DMS 273 treated with DMSO at 0.1 percent for 48 hours (cell line): ENCODE measurements at regions not wholly inside any gene's neighbourhood (a gene's known extent, or its start where the extent isn't known, plus 50 kb on each side); places are given as distances from the start of the nearest gene placed in this dataset.
"Not testable (repeated sequence)": the region's sequence is repeated elsewhere in the genome, so short reads cannot be mapped to it uniquely, and the experiment has no call there.

Experiments used
- DNase-seq: peaks from one replicate; lab custom pipeline; 2025; lab: John Stamatoyannopoulos, UW

DNA sequence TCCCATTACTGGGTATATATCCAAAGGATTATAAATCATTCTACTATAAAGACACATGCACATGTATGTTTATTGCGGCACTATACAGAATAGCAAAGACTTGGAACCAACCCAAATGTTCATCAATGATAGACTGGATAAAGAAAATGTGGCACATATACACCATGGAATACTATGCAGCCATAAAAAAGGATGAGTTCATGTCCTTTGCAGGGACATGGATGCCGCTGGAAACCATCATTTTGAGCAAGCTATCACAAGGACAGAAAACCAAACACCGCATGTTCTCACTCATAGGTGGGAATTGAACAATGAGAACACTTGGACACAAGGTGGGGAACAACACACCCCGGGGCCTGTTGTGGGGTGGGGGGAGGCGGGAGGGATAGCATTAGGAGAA lies 57.0 kb upstream of the NEUROD1 start:
- not testable (repeated sequence) for DNase-seq

DNA sequence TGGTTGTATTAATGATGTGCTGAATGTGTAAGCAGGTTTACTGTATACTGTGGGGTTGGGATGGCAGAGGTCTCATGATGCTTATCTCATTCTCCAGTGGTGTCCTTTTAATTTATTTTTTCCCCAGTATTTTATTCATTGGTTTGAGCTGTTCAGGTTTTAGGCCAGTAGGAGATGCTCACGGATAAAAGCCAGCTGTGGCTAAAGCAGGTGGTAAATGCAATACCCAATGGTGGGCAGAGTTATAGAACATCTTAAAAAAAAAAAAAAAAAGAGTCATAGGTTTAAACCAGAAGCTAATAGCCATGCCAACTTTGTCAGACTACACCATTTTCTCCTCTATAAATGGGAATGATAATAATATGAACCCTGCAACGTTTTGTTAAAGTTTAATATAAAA lies 57.8 kb upstream of the NEUROD1 start:
- DNase-seq: no peak

DNA sequence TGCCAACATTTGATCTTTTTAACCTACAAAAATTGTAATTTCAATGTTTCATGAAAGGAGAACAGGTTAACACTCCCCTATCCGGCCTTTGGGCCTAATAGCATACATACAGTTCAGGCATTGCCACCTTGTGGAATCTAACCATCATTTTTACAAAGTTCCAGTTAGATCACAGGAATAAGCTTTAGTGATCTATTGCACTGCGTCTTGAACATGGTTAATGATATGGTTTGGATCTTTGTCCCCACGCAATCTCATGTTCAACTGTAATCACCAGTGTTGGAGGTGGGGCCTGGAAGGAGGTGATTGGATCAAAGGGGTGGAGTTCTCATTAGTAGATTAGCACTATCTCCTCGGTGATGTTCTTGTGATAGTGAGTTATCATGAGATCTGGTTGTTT lies 58.2 kb upstream of the NEUROD1 start:
- no peak for DNase-seq

DNA sequence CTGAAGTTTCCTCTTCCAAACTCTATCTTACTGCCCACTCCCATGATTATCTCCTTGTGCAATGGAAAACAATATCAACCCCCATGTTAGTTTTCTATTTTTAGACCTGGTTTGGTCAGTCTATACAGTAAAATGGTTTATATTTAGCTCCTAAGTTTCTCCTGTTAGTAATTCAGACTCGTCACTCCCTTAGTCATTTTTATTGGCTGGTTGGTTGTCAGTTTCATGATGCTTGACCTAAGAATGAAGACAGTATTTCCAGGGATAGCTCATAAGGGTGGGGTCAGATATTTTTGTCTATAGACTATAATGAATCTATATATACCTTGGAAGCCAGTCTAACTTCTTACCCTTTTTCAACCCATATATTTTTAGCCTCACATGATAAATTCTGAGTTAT lies 61.4 kb upstream of the NEUROD1 start:
- DNase-seq: no peak

DNA sequence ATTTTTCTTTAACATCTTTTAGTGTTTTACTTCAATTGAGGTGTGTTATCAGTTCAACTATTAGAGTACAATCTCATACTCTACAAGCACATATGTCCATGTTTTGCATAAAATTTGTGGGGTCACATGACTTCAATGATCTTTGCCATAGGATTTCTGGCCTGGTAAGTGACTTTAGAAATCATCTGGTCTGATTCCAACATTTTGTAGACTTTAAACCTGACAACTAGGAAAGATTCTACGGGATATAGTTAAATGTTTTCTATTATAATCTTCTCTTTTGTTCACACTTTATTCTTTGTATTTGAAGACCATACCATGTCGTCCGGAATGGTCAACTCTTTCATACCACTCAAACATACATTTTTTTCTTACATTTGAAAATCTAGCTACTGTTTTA lies 62.0 kb upstream of the NEUROD1 start:
- DNase-seq: no peak

DNA sequence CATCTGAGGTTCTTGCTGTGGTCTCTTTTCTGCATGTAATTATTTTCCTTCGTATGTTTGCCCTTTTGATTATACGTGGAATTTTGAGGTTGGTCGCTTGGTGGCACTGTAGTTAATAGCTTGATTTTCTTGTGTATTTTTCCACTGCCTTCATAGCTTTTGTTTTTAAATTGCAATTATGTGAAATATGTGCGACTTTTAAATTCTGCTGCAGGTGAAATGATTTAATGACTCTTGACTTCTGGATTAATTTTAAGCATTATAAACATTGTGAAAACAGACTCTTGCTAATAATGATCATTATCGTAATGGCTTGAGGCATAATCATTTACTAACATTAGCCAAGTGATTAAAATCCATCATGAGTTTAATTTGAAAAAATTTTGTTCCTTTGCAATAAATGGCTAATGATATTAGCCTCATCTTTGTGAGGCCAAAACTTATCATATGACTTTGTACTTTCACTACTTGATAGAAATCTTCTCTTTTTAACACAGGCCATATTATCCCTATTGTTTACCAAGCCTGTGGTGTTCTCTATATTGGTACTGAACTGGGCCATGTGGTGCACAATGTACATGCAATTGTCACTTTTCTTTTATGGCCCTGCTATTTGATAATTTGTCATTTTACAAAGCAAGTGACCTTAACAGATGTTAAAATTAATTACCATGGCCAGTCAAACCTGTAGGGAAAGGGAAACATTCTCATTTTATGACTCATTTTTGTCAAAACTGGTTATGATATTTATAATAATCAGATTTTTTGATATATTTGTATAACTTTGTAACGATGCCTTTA lies 62.8 kb upstream of the NEUROD1 start:
- peak; percentile 4 for DNase-seq

DNA sequence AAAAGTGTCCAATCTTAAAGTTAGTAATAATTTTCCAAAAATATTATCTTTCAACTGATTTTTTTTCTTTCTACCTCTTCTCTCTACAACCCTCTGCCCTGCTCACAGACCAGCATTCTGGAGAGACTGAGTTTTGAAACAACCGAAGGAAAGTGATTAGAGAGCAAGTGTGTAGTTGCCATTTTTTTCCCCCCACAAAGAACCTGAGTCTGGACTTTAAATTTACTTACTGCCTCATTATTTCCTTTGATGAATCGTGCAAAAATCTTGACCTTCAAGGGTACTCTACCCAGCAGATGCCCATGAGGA lies 63.4 kb upstream of the NEUROD1 start:
- DNase-seq: no peak

DNA sequence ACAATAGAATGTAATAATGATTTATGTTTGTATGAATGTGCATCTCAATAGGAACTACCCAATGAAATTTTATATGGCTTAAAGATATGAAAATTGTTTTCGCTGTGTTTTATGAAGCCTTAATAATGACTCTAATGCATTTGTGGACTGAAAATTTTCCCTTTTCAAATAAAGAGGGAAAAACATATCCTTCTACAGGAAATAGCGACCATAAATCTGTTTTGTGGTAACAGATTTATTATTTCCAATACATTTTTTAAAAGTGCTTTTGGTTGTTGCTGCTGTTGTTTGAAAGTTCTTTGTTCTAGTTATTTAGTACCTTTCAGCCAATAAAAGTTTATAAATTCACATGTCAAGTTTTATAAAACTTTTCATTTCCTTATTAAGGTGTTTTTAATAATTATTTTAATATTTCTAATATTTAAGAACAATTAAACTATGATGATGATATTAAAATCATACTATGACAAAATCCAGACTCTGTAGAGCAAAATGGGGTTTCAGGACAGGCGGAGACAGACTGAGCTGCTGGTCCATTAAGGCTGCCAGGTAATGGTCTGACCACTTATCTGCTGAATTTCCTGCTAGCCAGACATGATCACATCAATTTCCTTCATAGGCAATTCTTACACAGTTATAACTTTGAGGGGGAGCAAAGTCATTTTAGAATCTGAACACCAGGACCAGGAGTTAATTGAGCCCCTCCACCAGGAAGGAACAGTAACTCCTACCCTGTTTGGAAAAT lies 65.7 kb upstream of the NEUROD1 start:
- no peak for DNase-seq

DNA sequence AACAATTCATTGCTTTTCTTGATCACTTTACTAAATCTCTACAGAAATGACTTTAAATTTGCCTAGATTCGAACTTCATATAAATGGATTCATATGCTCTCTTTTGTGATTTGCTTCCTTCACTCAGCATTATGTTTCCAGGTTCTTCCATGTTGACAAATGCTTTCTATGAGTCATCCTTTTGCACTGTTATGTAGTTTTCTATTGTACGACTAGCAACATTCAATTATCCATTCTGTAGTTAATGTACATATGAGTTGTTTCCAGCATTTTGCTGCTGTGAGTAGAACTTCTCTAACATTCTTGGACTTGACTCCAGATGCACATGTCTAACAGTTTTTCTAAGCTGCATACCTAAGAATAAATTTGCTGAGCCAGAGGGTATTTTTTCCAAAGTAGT lies 66.5 kb upstream of the NEUROD1 start:
- DNase-seq: no peak

DNA sequence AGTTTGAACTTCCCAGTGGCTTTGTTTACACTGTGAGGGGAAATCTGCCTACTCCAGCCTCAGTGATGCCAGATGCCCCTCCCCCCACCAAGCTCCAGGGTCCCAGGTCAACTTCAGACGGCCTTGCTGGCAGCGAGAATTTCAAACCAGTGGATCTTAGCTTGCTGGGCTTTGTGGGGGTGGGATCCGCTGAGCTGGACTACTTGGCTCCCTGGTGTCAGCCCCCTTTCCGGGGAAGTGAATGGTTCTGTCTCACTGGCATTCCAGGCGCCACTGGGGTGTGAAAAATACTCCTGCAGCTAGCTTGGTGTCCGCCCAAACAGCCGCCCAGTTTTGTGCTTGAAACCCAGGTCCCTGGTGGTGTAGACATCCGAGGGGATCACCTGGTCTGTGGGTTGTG lies 70.0 kb upstream of the NEUROD1 start:
- no peak for DNase-seq

DNA sequence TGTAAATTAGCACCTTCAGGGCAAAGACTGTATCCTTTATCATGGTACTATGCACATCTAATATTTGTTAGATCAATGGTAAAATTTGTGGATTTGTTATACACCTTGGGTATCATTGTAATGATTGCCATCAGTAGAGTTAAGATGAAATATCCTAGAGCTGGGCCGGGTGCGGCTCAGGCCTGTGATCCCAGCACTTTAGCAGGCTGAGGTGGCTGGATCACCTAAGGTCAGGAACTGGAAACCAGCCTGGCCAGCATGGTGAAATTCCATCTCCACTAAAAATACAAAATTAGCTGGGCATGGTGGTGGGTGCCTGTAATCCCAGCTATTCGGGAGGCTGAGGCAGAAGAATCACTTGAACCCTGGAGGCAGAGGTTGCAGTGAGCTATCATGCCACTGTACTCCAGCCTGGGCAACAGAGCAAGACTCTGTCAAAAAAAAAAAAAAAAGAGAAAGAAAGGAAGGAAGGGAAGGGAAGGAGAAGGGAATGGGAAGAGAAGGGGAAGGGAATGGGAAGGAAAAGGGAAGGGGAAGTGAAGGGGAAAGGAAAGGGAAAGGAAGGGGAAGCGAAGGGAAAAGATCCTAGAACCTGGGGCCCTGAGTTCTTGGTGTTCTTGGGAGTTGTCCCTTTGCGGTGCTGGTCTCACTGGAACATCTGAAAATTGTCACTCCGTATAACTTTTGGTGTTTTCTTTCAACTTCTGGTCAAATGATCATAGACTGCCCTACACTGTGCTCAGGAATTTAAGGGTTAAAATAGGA lies 71.1 kb upstream of the NEUROD1 start:
- no peak for DNase-seq

DNA sequence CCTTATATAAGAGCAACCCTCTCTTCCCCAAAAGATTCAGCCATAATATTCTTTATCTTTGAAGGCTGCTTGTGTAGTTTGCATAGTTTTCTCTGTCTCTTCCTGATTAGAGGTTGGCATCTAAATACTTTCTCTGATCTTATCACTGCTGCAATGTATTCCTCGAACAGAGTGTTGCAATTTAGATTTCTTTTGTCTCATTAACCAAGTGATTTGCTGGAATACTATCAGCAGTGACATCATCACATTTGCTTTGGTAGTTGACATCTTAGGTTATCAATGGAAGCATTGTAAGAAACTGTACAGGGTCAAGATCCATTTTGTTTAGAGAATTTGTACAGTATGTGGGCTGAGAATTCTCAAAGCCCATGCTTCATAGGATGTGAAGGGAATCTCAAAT lies 72.0 kb upstream of the NEUROD1 start:
- no peak for DNase-seq

DNA sequence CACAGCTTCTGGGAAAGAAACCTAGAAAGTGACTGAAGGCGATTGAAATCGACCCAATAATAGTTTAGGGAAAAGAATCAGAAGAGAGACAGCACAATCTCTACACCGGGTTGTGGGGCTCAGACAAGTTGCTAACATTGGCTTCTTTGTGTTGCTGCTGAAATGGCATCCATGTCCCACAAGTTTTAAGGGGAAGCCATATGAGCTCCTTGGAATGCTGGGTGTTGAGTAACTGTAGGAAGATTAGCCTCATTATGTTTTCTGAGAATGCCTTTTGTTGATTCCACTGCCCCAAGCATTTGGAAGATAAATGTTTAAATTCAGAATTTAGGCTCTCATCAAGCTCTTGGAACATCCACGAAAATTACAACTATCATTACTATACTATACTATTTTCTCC lies 73.4 kb upstream of the NEUROD1 start:
- DNase-seq: no peak

DNA sequence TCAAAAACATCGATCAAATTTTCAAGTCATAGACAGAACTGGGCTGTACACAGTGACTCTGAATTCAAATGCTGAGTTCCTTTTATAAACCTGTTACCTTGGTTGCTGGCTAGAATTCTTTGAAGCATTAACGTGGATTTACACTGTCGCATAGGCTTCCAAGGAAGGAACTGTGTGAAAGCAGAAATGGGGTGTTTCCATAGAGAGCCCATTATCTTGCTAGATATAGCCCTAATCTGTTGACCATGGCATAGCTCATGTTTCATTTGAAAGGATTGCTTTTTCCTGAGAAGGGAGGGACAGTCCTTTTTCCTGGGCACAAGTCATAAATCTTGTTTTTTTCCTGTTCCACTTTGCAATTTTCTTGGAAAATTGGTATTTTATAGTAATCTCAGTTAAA lies 73.8 kb upstream of the NEUROD1 start:
- DNase-seq: no peak

DNA sequence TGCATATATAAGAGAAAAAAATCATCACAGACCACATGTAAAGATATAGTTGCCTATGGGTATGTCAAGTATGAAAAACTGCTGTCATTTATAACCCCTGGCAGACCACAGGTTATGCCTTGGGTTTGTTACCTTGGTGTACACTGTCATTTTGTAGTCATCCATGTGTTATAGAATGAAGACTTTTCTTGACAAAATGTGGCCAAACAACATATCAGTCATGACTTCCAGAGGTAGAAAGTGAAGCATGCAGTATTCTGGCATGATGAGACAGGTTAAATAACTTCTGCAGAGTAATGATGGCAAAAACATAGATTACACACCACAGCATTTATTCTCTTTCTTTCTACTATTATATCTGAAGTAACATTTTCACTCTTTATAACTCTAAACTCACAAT lies 74.9 kb upstream of the NEUROD1 start:
- no peak for DNase-seq

DNA sequence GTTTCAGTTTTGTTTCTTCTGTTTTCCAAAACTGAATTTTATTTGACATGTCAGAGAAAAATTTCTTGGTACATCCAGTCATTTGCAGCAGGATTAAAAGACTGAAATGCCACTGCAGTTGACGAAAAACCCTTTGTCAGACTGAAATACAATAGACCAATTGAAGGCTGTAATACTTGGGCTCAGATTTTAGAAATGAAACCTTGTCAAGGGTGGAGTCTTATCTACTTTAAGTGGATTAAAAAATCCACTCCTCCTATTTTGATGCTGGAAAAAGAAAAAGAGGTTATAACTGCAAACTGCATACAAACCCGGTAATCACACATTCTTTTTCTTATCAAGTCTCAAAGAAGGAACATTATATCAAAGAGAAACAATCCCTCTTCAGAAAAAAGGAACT lies 80.2 kb upstream of the NEUROD1 start:
- DNase-seq: no peak

DNA sequence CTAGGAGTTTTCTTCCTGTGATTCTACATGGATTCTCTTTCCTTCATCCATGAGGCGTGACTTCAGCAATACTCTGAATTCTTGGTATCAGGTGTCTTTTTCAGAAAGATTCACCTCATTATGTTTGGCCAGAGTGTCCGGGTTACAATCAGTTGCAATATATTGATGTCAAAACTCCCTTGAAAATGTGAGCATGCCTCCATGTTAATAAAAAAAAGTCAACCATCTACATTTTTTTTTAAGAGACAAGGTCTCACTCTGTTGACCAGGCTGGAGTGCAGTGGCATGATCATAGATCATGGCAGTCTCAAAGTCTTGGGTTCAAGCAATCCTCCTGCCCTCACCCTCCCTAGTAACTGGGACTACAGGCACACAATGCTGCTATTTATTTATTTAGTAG lies 80.9 kb upstream of the NEUROD1 start:
- no peak for DNase-seq

DNA sequence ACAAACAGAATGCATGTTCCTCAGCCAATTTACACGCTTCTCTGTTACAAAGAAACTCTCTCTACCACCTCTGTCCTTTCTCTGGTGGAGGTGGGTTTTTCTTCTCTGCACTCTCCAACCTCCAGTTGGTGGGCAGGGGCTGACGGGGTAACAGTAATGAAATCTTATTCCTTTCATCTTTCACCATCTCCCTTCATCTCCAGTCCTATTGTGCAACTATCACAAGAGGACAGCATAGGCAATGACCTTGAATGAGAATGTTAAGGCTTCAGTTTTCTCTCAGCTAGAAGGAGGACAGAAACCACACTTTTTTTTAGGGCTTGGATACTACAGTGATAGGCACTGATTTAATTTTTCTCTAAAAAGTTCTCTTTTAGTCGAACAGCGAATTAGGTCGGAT lies 81.7 kb upstream of the NEUROD1 start:
- DNase-seq: no peak

DNA sequence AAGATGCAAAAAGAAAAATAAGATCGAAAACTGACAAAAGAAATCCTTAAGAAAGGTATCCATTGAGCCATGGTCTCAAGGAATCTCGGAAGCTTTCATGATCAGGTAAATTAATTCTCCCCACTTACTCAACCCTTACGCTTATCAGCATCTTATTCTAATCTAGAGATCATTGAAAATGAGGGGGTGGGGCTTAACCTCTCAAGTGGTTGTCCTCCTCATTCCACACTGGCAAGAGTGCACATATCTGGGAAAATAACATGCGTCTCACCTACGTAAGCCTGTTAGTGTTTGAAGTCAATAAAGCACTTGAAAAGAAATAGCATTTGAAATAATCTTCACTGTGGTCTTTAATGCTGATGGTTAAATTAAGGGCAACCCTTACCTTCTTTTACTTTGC lies 82.5 kb upstream of the NEUROD1 start:
- no peak for DNase-seq

DNA sequence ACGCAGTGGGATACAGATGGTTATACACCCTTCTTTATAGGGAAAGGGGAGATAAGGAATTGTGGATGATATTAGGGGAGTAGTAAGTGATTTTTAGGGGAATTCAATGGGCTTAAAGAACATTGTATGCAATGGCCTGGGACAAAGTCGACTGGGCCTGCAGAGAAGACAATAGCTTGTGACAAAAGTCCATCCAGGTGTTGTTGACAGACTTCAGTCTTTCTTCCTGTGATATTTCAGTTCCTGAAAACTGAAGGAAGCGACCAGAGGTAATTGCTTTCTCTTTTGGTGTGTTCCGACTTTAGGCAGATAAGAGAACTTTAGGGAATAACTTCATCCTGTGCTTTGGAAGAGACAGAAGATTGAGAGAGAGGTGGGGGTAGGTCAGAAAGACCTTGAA lies 83.1 kb upstream of the NEUROD1 start:
- no peak for DNase-seq

DNA sequence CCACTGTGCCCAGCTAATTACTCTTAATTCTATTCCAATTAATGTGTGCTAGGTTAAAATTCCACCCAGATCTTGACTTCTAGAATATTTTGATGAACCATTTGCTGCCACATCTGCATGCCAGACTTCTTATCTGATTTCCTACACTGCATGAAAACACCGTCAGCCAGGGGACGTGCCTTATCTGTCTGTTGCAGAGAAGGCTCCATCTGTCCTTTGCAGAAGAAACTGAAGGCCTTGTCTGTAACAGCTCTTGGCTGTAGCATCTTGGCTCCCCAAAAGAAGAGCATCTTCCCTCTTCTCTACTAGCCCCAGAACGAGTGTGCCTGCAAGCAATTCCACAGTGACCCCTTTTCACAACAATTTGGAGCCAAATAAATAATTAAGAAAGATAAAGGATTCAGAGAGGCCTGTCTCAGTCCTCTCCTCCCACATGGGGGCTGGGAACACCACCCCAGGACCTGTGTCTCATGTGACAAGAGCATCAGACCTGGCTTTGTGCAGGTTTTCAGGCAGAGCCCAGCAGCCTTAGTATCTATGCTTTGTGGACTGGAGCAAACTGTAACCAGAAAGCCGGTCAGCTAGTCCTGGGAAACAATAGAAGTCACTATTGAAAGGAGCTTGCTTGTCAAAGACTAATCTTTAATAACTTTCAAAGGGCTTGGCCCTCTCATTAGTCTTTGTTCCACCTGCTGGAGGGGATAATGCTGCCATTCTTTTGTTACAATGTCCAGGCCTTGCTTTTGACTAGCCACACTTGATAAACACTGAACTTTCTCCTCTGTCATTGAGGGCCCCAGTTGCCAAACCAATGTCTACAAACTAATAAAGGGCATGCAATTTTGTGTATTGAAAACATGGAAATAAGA lies 84.0 kb upstream of the NEUROD1 start:
- peak; percentile 74 for DNase-seq

DNA sequence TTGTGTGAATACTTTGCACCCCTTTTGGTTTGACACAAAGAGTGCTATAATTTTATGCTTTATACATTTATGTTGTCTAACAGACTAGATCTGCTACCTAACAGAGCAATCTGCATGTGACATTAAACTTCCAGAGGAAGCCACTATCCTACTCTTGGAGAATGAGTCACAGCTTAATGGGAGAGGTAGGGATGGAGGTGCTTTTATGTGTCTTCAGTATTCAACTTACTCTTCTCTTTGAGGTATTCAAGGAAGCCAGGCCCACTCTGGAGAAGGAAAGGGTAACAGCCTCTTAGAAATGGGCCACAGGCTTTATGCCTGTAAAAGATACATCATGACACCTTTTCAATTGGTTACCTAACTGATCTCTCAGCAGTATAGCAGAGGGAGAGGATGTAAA lies 85.8 kb upstream of the NEUROD1 start:
- no peak for DNase-seq
